Tibial artery (tissue), 4 donors: ENCODE measurements at regions not wholly inside any gene's neighbourhood (a gene's known extent, or its start where the extent isn't known, plus 50 kb on each side); places are given as distances from the start of the nearest gene placed in this dataset.

Experiments used
- DNase-seq, 2 donors: peaks; one replicate each; pipeline ENCODE4 v3.0.0-alpha.2; 2019
- H3K27ac ChIP-seq, 2 donors: fragments of 200-600 bp; sonication (generic) in 1 of 2; 1 replicate in 1 of 2; 2 replicates in 1 of 2; pipeline ENCODE4 v1.5.1; 2018 to 2019; ENCODE audit warnings: mild to moderate bottlenecking in 1 of 2
- H3K27me3 ChIP-seq, 2 donors: fragments of 200-600 bp; sonication (generic) in 1 of 2; one replicate each; pipeline versions ENCODE4 v1.5.1 to v1.6.0; 2016 to 2019
- H3K36me3 ChIP-seq, 3 donors: fragments of 200-600 bp; sonication (generic) in 2 of 3; one replicate each; pipeline ENCODE4 v1.5.1; 2016 to 2019; ENCODE audit warnings: mild to moderate bottlenecking in 2 of 3
- H3K4me1 ChIP-seq, 4 donors: fragments of 200-600 bp; sonication (generic) in 2 of 4; 1 replicate in 3 of 4; 2 replicates in 1 of 4; pipeline ENCODE4 v1.5.1; 2016 to 2019
- H3K4me3 ChIP-seq, 2 donors: fragments of 200-600 bp; sonication (generic) in 1 of 2; 1 replicate in 1 of 2; 2 replicates in 1 of 2; pipeline ENCODE4 v1.5.1; 2018 to 2019; ENCODE audit warnings: mild to moderate bottlenecking in 2 of 2
- H3K9me3 ChIP-seq, 3 donors: fragments of 200-600 bp; sonication (generic) in 1 of 3; one replicate each; pipeline ENCODE4 v1.5.1; 2016 to 2019
- intact Hi-C: fragments of 100-400 bp; cut with DNase I; formaldehyde crosslinking; loops from one replicate; pipeline ENCODE4 v1.15.0; 2023; ENCODE audit warnings: low total_unique reads
- TF ChIP-seq, protein P1 (sequence below), 2 experiments: fragments of 200-600 bp in 1 of 2; fragments of 450-650 bp in 1 of 2; IDR thresholded peaks; one replicate each; pipeline ENCODE4 v1.5.1; 2017 to 2019; ENCODE audit warnings: antibody characterized with exemption in 2 of 2, mild to moderate bottlenecking in 1 of 2, moderate library complexity in 1 of 2

DNA sequence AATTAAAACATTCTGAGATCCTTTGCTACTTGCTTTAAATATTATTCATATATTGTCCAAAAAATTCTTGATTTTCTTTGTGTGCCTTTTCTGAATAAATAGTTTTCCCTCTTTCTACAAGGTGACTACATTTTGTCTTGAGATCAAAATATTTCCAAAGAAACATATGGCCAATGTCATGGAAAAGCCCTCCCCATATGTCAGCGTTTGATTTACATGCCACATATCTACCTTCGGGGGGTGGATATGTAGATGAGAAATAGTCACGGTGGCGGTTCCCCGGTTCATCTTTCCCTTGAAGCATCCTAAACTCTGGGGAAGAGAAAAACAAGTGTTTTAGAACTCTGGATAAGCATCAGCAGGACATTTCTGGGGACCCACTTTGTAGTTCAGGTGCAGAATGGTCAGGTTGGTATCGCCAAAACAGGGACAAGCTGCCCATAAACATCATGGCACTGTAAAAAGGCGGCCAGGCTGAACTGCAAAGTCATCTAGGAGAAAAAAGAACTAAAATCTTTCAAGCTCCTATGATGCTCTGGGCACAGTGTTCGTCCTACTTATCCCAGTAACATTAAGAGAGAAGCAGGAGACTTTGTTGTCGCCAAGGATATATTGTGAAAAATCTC, 91.5 kb downstream of the MEX3B start:
- Histone ChIP-seq H3K9me3 (no peaks in the 10 kb centered on the region), H3K27ac (no peak overlapping the region), H3K27me3 (no peaks in the 10 kb centered on the region), H3K4me1 (peaks cover 0 to 31% (median 5%) of the 10 kb centered on the region in 4 donors), H3K4me3 (no peak overlapping the region), H3K36me3 (no peaks in the 10 kb centered on the region)
- DNase-seq, result no peak
- intact Hi-C loops, result no loop called here
- TF ChIP-seq, protein P1, sequence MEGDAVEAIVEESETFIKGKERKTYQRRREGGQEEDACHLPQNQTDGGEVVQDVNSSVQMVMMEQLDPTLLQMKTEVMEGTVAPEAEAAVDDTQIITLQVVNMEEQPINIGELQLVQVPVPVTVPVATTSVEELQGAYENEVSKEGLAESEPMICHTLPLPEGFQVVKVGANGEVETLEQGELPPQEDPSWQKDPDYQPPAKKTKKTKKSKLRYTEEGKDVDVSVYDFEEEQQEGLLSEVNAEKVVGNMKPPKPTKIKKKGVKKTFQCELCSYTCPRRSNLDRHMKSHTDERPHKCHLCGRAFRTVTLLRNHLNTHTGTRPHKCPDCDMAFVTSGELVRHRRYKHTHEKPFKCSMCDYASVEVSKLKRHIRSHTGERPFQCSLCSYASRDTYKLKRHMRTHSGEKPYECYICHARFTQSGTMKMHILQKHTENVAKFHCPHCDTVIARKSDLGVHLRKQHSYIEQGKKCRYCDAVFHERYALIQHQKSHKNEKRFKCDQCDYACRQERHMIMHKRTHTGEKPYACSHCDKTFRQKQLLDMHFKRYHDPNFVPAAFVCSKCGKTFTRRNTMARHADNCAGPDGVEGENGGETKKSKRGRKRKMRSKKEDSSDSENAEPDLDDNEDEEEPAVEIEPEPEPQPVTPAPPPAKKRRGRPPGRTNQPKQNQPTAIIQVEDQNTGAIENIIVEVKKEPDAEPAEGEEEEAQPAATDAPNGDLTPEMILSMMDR (IDR thresholded peaks at IDR 0.05), result no peak

DNA sequence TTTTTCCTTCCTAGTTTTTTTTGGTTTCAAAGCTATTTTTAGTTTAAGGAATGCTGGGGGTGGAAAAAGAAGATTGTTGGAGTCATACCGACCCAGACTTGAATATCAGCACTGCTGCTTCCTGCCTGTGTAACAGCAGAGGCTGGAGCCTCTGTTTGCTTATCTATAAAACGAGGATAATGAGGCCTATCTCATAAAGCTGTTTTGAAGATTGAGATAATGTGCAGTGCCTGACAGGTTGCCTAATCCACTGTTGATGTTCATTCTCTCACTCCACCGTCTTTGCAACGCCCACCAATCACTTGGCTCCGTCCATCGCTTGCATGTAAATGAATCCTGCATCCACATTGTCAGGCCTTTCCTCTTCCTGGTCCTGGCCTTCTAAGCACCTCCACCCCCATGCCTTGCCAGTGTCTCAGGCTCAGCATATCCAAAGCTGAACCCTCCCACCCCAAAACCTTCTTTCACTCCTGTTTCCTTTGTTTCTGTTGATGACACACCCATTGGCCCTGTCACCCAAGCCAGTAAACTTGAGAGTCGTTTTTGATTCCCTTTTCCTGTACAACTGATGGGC, 94.9 kb downstream of the MEX3B start:
- Histone ChIP-seq H3K4me1 (peaks cover 0 to 48% (median 12%) of the 10 kb centered on the region in 4 donors), H3K9me3 (no peaks in the 10 kb centered on the region), H3K27me3 (no peaks in the 10 kb centered on the region), H3K4me3 (no peak overlapping the region), H3K27ac (no peak overlapping the region), H3K36me3 (no peaks in the 10 kb centered on the region)
- intact Hi-C loops, result no loop called here
- DNase-seq, result no peak
- TF ChIP-seq, protein P1 (IDR thresholded peaks at IDR 0.05), result no peak

DNA sequence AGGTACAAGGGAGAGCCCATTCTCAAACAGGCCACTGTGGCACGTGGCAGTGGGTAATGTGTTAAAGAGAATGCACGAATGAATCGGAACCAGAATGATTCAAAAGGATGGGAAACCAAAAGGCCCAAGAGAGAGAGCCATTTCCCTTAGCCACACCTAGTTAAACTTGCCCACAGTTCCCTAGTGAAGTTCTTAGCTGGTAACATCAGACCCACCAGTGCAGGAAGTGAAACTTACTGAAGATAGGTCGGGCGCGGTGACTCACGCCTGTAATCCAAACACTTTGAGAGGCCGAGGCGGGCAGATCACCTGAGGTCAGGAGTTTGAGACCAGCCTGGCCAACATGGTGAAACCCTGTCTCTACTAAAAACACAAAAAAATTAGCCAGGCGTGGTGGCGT, 97.1 kb downstream of the MEX3B start:
- Histone ChIP-seq H3K36me3 (no peaks in the 10 kb centered on the region), H3K9me3 (no peaks in the 10 kb centered on the region), H3K27me3 (no peaks in the 10 kb centered on the region), H3K27ac (no peak overlapping the region), H3K4me1 (peaks cover 0 to 40% (median 12%) of the 10 kb centered on the region in 4 donors), H3K4me3 (no peak overlapping the region)
- no peak for DNase-seq
- intact Hi-C loops, result loop anchor here (10.0 kb wide), 1 partner anchor 464 kb away; no protein-coding TSS in a partner anchor
- TF ChIP-seq, protein P1 (IDR thresholded peaks at IDR 0.05), result no peak

- intact Hi-C loops, result loop anchor here (10.0 kb wide), 1 partner anchor 463 kb away; no protein-coding TSS in a partner anchor
- H3K27me3 ChIP-seq, result no peaks in the 10 kb centered on the region
- H3K4me1 ChIP-seq, result peaks cover 0 to 40% (median 12%) of the 10 kb centered on the region in 4 donors
- no peaks in the 10 kb centered on the region for H3K36me3 ChIP-seq
- no peaks in the 10 kb centered on the region for H3K9me3 ChIP-seq
- TF ChIP-seq, protein P1 (IDR thresholded peaks at IDR 0.05), result no peak
- DNase-seq, result no peak
- no peak overlapping the region for H3K4me3 ChIP-seq
- no peak overlapping the region for H3K27ac ChIP-seq
Measured at GRCh38 chr15:81948222-81948621, 97.6 kb downstream of the MEX3B start.

DNA sequence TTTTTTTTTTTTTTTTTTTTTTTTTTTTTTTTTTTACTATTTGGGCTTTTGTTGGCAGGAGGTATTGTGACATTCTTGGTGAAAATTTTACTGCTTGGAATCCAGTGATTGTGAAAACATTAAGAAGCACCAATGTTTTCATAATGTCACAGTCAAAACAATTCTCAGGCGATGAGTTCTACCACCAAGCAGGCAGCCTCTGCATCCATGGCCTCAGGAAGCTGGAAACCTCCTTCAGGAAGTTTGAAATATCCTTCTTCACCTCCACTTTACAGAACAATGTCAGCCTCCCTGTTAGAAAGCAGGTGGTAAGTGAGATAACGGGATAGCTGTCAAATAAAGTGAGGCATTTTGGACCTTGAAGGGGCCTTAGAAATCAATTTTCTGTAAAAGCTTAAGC, 98.3 kb downstream of the MEX3B start:
- Histone ChIP-seq H3K4me1 (peaks cover 0 to 40% (median 12%) of the 10 kb centered on the region in 4 donors), H3K36me3 (no peaks in the 10 kb centered on the region), H3K4me3 (no peak overlapping the region), H3K27me3 (no peaks in the 10 kb centered on the region), H3K9me3 (no peaks in the 10 kb centered on the region), H3K27ac (peak overlapping the region in 1 of 2 donors; percentile 29)
- intact Hi-C loops, result loop anchor here (10.0 kb wide), 1 partner anchor 463 kb away; no protein-coding TSS in a partner anchor
- no peak for DNase-seq
- TF ChIP-seq, protein P1 (IDR thresholded peaks at IDR 0.05), result no peak
